Upper lobe of right lung (tissue), 1 donor: ENCODE measurements at regions not wholly inside any gene's neighbourhood (a gene's known extent, or its start where the extent isn't known, plus 50 kb on each side); places are given as distances from the start of the nearest gene placed in this dataset.

Source experiments
- ATAC-seq: fragments of 200-7000 bp; cut with Tn5 transposase; one replicate; pipeline ENCODE4 v1.9.1; 2020; ENCODE audit warnings: mild to moderate bottlenecking, moderate library complexity
- DNase-seq: peaks from one replicate; pipeline ENCODE4 v3.0.0-alpha.2; 2020
- H3K27ac ChIP-seq: fragments of 200-600 bp; one replicate; pipeline ENCODE4 v1.8.0; 2022
- H3K27me3 ChIP-seq: fragments of 200-600 bp; one replicate; pipeline ENCODE4 v1.8.0; 2022; ENCODE audit warnings: mild to moderate bottlenecking
- H3K36me3 ChIP-seq: fragments of 200-600 bp; one replicate; pipeline ENCODE4 v1.8.0; 2022
- H3K4me1 ChIP-seq: fragments of 200-600 bp; one replicate; pipeline ENCODE4 v1.8.0; 2022
- H3K4me3 ChIP-seq: fragments of 200-600 bp; one replicate; pipeline ENCODE4 v1.8.0; 2022; ENCODE audit warnings: mild to moderate bottlenecking
- H3K9me3 ChIP-seq: fragments of 200-600 bp; one replicate; pipeline ENCODE4 v1.8.0; 2022
- intact Hi-C: fragments of 100-400 bp; cut with DNase I; formaldehyde crosslinking; loops from one replicate; pipeline ENCODE4 v1.11.0; 2022
- TF ChIP-seq, protein P1 (sequence below): fragments of 200-600 bp; IDR thresholded peaks from one replicate; pipeline ENCODE4 v1.8.0; 2022; ENCODE audit warnings: antibody characterized with exemption
- donor health status: DM: no; HTN: yes; CAD: no; lungs with severe emphysema.

DNA sequence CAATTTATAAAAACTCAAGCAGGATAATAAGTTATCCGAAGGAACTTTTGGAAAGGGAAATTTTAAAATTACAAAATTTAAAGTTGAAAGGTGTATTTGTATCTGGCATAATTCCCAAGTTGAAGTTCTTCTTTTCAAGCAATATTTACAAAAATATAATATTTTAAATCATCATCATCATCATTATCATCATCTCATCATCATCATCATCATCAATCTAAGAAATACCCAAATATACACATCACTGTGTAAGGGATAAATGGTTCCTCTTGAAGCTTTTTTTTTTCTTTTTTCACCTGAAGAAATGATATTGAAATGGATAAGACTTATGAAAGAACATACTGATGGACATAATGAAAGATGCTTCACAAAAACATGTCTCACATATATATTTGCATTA, 254.9 kb upstream of the ARRDC3 start:
- DNase-seq, result no peak
- Histone ChIP-seq H3K4me3 (no peak overlapping the region), H3K9me3 (no peaks in the 10 kb centered on the region), H3K36me3 (no peaks in the 10 kb centered on the region), H3K27ac (no peak overlapping the region), H3K4me1 (no peaks in the 10 kb centered on the region), H3K27me3 (no peaks in the 10 kb centered on the region)
- no peak for ATAC-seq
- intact Hi-C loops, result no loop called here
- TF ChIP-seq, protein P1, sequence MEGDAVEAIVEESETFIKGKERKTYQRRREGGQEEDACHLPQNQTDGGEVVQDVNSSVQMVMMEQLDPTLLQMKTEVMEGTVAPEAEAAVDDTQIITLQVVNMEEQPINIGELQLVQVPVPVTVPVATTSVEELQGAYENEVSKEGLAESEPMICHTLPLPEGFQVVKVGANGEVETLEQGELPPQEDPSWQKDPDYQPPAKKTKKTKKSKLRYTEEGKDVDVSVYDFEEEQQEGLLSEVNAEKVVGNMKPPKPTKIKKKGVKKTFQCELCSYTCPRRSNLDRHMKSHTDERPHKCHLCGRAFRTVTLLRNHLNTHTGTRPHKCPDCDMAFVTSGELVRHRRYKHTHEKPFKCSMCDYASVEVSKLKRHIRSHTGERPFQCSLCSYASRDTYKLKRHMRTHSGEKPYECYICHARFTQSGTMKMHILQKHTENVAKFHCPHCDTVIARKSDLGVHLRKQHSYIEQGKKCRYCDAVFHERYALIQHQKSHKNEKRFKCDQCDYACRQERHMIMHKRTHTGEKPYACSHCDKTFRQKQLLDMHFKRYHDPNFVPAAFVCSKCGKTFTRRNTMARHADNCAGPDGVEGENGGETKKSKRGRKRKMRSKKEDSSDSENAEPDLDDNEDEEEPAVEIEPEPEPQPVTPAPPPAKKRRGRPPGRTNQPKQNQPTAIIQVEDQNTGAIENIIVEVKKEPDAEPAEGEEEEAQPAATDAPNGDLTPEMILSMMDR, result no peak

GRCh38 chr5:91635950-91636734, 253.0 kb upstream of the ARRDC3 start:
- DNase-seq (no peak), ATAC-seq (no peak)
- intact Hi-C loops, result no loop called here
- no peaks in the 10 kb centered on the region for H3K4me1 ChIP-seq
- TF ChIP-seq, protein P1, result no peak
- no peaks in the 10 kb centered on the region for H3K27me3 ChIP-seq
- no peak overlapping the region for H3K27ac ChIP-seq
- H3K9me3 ChIP-seq, result no peaks in the 10 kb centered on the region
- no peaks in the 10 kb centered on the region for H3K36me3 ChIP-seq
- no peak overlapping the region for H3K4me3 ChIP-seq

DNA sequence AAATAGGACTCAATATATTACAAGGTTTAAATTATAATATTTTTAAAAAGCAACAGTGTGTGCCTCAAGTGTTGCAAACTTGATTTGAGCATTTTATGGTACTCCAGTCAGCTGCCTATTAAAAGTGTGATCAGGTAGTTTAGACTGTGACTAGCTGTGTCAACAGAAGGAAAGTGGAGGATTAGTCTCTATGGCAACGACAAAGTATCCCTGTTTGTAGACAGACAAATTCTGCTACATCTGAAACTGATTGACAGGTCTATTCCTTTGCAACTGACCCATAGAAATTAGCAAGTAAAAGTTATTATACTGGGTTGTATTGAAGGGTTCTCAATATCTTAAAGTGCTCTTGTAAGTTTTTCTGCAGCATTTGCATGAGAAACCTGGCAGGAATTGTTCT, 249.8 kb upstream of the ARRDC3 start:
- no peak for DNase-seq
- H3K4me1 ChIP-seq, result no peaks in the 10 kb centered on the region
- H3K9me3 ChIP-seq, result no peaks in the 10 kb centered on the region
- TF ChIP-seq, protein P1, result no peak
- H3K4me3 ChIP-seq, result no peak overlapping the region
- H3K27me3 ChIP-seq, result no peaks in the 10 kb centered on the region
- intact Hi-C loops, result no loop called here
- H3K27ac ChIP-seq, result no peak overlapping the region
- no peak for ATAC-seq
- no peaks in the 10 kb centered on the region for H3K36me3 ChIP-seq

DNA sequence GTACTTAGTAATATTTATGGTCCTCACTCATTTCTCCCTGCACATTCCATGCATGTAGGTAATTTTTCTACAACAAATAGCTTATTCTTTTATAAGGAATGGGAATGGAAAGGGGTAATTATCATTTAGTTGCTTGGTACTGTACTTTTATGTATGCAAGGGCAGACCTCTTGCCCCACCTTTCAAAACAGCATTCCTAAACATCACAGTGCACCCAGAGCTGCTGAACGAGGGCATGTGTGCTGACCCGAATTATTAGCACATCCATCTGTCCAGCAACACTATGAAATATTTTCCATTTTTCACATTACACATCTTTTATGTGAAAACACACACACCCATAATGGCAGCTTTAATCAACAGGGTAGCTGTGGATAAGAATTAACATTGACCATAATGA, 228.6 kb upstream of the ARRDC3 start:
- TF ChIP-seq, protein P1, result no peak
- Histone ChIP-seq H3K9me3 (no peaks in the 10 kb centered on the region), H3K4me1 (no peaks in the 10 kb centered on the region), H3K36me3 (no peaks in the 10 kb centered on the region), H3K27me3 (no peaks in the 10 kb centered on the region), H3K27ac (no peak overlapping the region), H3K4me3 (no peak overlapping the region)
- DNase-seq, result no peak
- intact Hi-C loops, result no loop called here
- ATAC-seq, result no peak

- TF ChIP-seq, protein P1, result no peak
- Histone ChIP-seq H3K4me1 (no peaks in the 10 kb centered on the region), H3K27me3 (no peaks in the 10 kb centered on the region), H3K9me3 (no peaks in the 10 kb centered on the region), H3K36me3 (no peaks in the 10 kb centered on the region), H3K27ac (no peak overlapping the region), H3K4me3 (no peak overlapping the region)
- DNase-seq, result no peak
- intact Hi-C loops, result no loop called here
- no peak for ATAC-seq
These were observed 224.6 kb upstream of the ARRDC3 start for GRCh38 chr5:91607675-91608074.

- no peaks in the 10 kb centered on the region for H3K27me3 ChIP-seq
- H3K36me3 ChIP-seq, result no peaks in the 10 kb centered on the region
- TF ChIP-seq, protein P1, result no peak
- no peak overlapping the region for H3K27ac ChIP-seq
- no peaks in the 10 kb centered on the region for H3K4me1 ChIP-seq
- no peak for DNase-seq
- intact Hi-C loops, result no loop called here
- ATAC-seq, result no peak
- H3K4me3 ChIP-seq, result no peak overlapping the region
- no peaks in the 10 kb centered on the region for H3K9me3 ChIP-seq
These were observed 216.7 kb upstream of the ARRDC3 start for GRCh38 chr5:91599863-91600262.
